C4-2B (cell line): ENCODE measurements at regions not wholly inside any gene's neighbourhood (a gene's known extent, or its start where the extent isn't known, plus 50 kb on each side); places are given as distances from the start of the nearest gene placed in this dataset.

Source experiments
- ZFX ChIP-seq: fragments of 450-650 bp; IDR thresholded peaks from 2 replicates; pipeline ENCODE4 v1.6.1; 2017
- TF ChIP-seq, protein P1 (sequence below): fragments of 450-650 bp; conservative IDR thresholded peaks from 2 replicates; pipeline ENCODE4 v1.5.1; 2017; ENCODE audit warnings: mild to moderate bottlenecking

DNA sequence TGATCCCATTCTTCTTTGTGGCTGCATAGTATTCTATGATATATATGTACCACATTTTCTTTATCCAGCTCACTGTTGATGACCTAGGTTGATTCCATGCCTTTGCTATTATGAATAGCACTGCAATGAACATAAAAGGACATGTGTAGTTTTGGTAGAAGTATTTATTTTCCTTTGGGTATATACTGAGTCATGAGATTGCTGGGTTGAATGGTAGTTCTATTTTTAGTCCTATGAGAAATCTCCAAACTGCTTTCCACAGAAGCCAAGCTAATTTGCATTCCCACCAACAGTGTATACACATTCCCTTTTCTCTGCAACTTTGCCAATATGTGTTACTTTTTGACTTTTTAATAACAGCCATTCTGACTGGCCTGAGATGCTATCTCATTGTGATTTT lies 278.3 kb downstream of the PCDH18 start:
- TF ChIP-seq, protein P1, sequence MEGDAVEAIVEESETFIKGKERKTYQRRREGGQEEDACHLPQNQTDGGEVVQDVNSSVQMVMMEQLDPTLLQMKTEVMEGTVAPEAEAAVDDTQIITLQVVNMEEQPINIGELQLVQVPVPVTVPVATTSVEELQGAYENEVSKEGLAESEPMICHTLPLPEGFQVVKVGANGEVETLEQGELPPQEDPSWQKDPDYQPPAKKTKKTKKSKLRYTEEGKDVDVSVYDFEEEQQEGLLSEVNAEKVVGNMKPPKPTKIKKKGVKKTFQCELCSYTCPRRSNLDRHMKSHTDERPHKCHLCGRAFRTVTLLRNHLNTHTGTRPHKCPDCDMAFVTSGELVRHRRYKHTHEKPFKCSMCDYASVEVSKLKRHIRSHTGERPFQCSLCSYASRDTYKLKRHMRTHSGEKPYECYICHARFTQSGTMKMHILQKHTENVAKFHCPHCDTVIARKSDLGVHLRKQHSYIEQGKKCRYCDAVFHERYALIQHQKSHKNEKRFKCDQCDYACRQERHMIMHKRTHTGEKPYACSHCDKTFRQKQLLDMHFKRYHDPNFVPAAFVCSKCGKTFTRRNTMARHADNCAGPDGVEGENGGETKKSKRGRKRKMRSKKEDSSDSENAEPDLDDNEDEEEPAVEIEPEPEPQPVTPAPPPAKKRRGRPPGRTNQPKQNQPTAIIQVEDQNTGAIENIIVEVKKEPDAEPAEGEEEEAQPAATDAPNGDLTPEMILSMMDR = no peak
- no peak for TF ChIP-seq ZFX
